Nephron progenitor cell (in vitro differentiated cells): ENCODE measurements at regions not wholly inside any gene's neighbourhood (a gene's known extent, or its start where the extent isn't known, plus 50 kb on each side); places are given as distances from the start of the nearest gene placed in this dataset.

Source experiments
- DNase-seq: peaks from one replicate; pipeline ENCODE4 v3.0.0; 2021
- H3K27ac Mint-ChIP-seq: 2 replicates; pipeline ENCODE4 v1.8.0; 2021; ENCODE audit warnings: mild to moderate bottlenecking, moderate library complexity, mixed read lengths
- H3K27me3 Mint-ChIP-seq: 2 replicates; pipeline ENCODE4 v1.8.0; 2021; ENCODE audit warnings: mild to moderate bottlenecking, low read depth, mixed read lengths; ENCODE audit not compliant: poor library complexity
- H3K36me3 Mint-ChIP-seq: 2 replicates; pipeline ENCODE4 v1.8.0; 2021; ENCODE audit warnings: low read depth, mixed read lengths
- H3K4me1 Mint-ChIP-seq: 2 replicates; pipeline ENCODE4 v1.8.0; 2021; ENCODE audit warnings: mixed read lengths
- H3K4me3 Mint-ChIP-seq: 2 replicates; pipeline ENCODE4 v1.8.0; 2021; ENCODE audit warnings: mild to moderate bottlenecking, moderate library complexity, mixed read lengths
- H3K9me3 Mint-ChIP-seq: 2 replicates; pipeline ENCODE4 v1.8.0; 2021; ENCODE audit warnings: mild to moderate bottlenecking, moderate library complexity, mixed read lengths
- TF ChIP-seq, protein P1 (sequence below): fragments of 200-600 bp; sonication (generic); IDR thresholded peaks from 2 replicates; pipeline ENCODE4 v1.5.0; 2021; ENCODE audit warnings: antibody characterized with exemption

DNA sequence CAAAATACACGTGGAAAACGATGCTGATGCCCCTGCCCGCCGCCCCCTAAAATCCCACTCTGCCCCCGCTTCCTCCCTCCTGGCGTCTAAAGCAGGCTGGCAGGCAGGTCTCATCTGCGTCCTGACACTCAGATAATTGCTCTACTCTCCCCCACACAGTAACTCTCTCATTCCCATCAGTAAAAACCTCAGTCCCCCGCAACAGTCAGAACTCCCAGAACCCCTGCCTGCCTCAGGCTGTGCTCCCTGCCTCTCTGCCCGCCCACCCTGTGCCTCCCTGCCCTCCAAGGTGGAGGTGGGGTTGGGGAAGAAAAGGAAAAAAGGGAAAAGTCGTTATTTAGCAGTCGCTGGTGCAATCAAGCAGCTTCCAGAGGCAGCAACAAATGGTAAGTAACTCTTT is 473.7 kb downstream of the EFNB2 start:
- TF ChIP-seq, protein P1, sequence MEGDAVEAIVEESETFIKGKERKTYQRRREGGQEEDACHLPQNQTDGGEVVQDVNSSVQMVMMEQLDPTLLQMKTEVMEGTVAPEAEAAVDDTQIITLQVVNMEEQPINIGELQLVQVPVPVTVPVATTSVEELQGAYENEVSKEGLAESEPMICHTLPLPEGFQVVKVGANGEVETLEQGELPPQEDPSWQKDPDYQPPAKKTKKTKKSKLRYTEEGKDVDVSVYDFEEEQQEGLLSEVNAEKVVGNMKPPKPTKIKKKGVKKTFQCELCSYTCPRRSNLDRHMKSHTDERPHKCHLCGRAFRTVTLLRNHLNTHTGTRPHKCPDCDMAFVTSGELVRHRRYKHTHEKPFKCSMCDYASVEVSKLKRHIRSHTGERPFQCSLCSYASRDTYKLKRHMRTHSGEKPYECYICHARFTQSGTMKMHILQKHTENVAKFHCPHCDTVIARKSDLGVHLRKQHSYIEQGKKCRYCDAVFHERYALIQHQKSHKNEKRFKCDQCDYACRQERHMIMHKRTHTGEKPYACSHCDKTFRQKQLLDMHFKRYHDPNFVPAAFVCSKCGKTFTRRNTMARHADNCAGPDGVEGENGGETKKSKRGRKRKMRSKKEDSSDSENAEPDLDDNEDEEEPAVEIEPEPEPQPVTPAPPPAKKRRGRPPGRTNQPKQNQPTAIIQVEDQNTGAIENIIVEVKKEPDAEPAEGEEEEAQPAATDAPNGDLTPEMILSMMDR = no peak
- Mint-ChIP-seq H3K36me3 (no peaks in the 10 kb centered on the region), H3K9me3 (peaks cover 7% of the 10 kb centered on the region), H3K27me3 (peaks cover 4% of the 10 kb centered on the region), H3K4me1 (peaks cover 21% of the 10 kb centered on the region), H3K27ac (no peak overlapping the region), H3K4me3 (no peak overlapping the region)
- DNase-seq = no peak

- no peak for DNase-seq
- H3K4me3 Mint-ChIP-seq = no peak overlapping the region
- no peaks in the 10 kb centered on the region for H3K9me3 Mint-ChIP-seq
- TF ChIP-seq, protein P1 = no peak
- H3K36me3 Mint-ChIP-seq = no peaks in the 10 kb centered on the region
- no peak overlapping the region for H3K27ac Mint-ChIP-seq
- H3K4me1 Mint-ChIP-seq = peaks cover 15% of the 10 kb centered on the region
- peaks cover 4% of the 10 kb centered on the region for H3K27me3 Mint-ChIP-seq
Measured at GRCh38 chr13:106056851-106057250, 478.6 kb downstream of the EFNB2 start.

- TF ChIP-seq, protein P1 = no peak
- H3K4me1 Mint-ChIP-seq = peaks cover 18% of the 10 kb centered on the region
- peaks cover 4% of the 10 kb centered on the region for H3K27me3 Mint-ChIP-seq
- H3K27ac Mint-ChIP-seq = peak overlapping the region; percentile 43
- peaks cover 6% of the 10 kb centered on the region for H3K9me3 Mint-ChIP-seq
- H3K4me3 Mint-ChIP-seq = no peak overlapping the region
- DNase-seq = no peak
- H3K36me3 Mint-ChIP-seq = no peaks in the 10 kb centered on the region
Measured at GRCh38 chr13:106052200-106052767, 483.2 kb downstream of the EFNB2 start.

DNA sequence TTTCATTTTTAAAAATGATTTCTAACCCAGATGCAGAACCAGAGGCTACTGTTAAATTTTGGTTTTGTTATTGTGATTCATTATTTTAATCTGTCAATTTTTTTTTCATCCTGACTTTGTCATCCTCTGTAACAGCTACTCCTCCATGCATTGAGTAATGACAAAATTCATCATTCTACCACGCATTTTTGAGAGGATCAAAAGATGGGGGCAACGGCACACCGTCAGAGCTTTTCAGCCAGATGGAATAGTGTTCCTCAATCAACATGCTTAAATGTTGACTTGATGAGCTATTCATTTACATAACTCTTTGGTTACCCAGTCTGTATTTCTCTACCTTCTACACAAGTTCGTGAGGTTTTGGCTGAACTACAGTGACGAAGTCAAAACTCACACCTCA is 486.3 kb downstream of the EFNB2 start:
- TF ChIP-seq, protein P1 = no peak
- no peaks in the 10 kb centered on the region for H3K27me3 Mint-ChIP-seq
- no peak overlapping the region for H3K4me3 Mint-ChIP-seq
- peaks cover 7% of the 10 kb centered on the region for H3K9me3 Mint-ChIP-seq
- no peak overlapping the region for H3K27ac Mint-ChIP-seq
- H3K4me1 Mint-ChIP-seq = peaks cover 37% of the 10 kb centered on the region
- H3K36me3 Mint-ChIP-seq = no peaks in the 10 kb centered on the region
- no peak for DNase-seq

DNA sequence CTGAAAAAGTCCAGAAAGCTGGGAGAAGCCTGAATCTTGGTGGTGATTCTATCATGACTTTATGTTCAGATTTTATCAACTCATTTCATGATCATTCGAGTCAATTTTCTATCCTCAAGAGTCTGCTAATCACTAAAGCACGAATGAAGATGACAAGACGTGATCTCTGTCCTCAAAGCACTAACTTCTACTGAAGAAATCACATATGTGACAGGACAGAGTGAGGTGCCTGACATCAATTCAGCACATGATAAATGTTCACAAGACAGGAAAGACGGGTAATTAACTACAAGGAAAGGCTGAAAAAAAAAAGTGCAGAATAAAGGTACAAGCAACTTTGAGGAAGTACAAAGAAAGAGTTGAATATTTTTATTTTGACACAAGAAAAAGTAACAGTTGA is 487.1 kb downstream of the EFNB2 start:
- no peak overlapping the region for H3K4me3 Mint-ChIP-seq
- DNase-seq = no peak
- H3K9me3 Mint-ChIP-seq = peaks cover 7% of the 10 kb centered on the region
- peaks cover 2% of the 10 kb centered on the region for H3K27me3 Mint-ChIP-seq
- H3K4me1 Mint-ChIP-seq = peaks cover 44% of the 10 kb centered on the region
- peak overlapping the region; percentile 70 for H3K27ac Mint-ChIP-seq
- TF ChIP-seq, protein P1 = no peak
- no peaks in the 10 kb centered on the region for H3K36me3 Mint-ChIP-seq

DNA sequence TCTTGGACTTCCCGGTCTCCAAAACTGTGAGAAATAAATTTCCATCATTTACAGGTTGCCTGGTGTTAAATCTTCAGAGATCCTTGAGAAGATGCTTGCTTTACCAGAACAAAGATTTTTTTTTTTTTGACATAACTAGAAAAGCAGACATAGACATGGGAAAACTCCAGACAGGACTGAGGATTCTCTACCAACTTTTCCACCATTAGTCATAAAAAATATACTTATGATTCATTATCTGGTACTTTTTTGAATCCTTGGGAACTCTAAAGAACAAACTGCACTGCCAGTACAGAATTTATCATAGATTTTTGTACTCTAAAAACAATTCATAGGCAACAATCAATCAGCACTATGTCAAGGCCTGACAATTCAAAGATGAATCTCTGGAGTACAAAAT is 487.6 kb downstream of the EFNB2 start:
- H3K27me3 Mint-ChIP-seq = peaks cover 2% of the 10 kb centered on the region
- TF ChIP-seq, protein P1 = no peak
- H3K27ac Mint-ChIP-seq = no peak overlapping the region
- H3K36me3 Mint-ChIP-seq = no peaks in the 10 kb centered on the region
- H3K9me3 Mint-ChIP-seq = peaks cover 7% of the 10 kb centered on the region
- peaks cover 50% of the 10 kb centered on the region for H3K4me1 Mint-ChIP-seq
- DNase-seq = no peak
- H3K4me3 Mint-ChIP-seq = no peak overlapping the region
